ENCODE measurements at regions not wholly inside any gene's neighbourhood (a gene's known extent, or its start where the extent isn't known, plus 50 kb on each side); places are given as distances from the start of the nearest gene placed in this dataset.

DNA sequence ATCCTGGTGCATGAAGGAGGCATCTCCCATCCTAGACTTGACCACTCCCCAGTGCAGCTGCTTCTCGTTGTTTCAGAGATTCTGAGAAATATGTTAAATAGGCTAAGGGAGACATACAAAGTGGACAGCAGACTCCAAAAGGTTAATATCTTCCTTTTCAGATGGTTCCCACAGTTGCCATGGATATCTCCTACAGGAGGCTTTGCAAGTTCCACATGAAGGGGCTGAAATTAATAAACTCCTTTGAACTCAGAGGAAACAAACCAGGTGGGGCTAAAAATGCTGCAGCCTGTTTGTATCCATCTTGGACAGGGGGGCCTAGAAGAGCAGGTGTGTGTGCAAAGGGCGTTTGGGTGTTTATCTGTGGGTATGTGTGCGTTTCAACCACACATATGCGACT, 257.4 kb upstream of the XYLT1 start:
- no peak overlapping the region for H3K27ac ChIP-seq (ENCODE audit: low read length)
- H3K9me3 ChIP-seq (ENCODE audit: control insufficient read depth in 1 of 2, low read length in 2 of 2) = no peaks in the 10 kb centered on the region
- no peaks in the 10 kb centered on the region for H3K36me3 ChIP-seq (ENCODE audit: control insufficient read depth in 1 of 2, insufficient read depth in 2 of 2, low read length in 2 of 2)
- no peaks in the 10 kb centered on the region for H3K4me1 ChIP-seq (ENCODE audit: control insufficient read depth in 1 of 2, insufficient read depth in 2 of 2, low read length in 2 of 2)
- no peaks in the 10 kb centered on the region for H3K27me3 ChIP-seq (ENCODE audit: low read depth, low read length)
- no peak overlapping the region for H3K4me3 ChIP-seq (ENCODE audit: low read depth in 1 of 2, low read length in 2 of 2)

DNA sequence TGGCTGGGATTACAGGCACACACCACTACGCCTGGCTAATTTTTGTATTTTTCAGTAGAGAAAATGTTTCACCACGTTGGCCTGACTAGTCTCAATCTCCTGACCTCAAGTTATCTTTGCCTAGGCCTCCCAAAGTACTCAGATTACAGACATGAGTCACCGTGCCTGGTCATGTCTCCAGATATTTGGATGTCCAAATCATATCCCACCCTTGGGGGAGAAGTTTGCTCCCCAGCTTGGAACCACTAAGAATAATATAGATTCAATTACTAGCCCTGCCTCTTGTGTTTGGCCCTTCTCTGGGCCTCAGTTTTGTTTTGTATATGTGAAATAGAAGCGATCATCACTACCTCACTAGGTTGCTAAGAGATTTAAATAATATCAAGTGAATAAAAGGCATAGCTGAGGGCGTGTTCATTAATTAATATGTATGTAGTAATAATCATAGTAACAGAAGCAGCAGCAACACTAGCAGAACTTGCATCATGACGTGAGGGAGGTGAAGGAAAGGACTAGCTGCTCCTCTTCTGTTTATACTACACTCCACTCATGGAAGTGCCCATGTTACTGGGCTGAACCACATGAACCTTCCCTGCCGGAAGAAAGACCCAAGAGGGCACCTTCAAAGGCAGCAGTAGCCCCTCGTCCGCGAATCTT, 253.6 kb upstream of the XYLT1 start:
- no peak overlapping the region for H3K27ac ChIP-seq (ENCODE audit: low read length)
- H3K4me3 ChIP-seq (ENCODE audit: low read depth in 1 of 2, low read length in 2 of 2) = no peak overlapping the region
- no peaks in the 10 kb centered on the region for H3K36me3 ChIP-seq (ENCODE audit: control insufficient read depth in 1 of 2, insufficient read depth in 2 of 2, low read length in 2 of 2)
- no peaks in the 10 kb centered on the region for H3K4me1 ChIP-seq (ENCODE audit: control insufficient read depth in 1 of 2, insufficient read depth in 2 of 2, low read length in 2 of 2)
- H3K27me3 ChIP-seq (ENCODE audit: low read depth, low read length) = no peaks in the 10 kb centered on the region
- no peaks in the 10 kb centered on the region for H3K9me3 ChIP-seq (ENCODE audit: control insufficient read depth in 1 of 2, low read length in 2 of 2)

DNA sequence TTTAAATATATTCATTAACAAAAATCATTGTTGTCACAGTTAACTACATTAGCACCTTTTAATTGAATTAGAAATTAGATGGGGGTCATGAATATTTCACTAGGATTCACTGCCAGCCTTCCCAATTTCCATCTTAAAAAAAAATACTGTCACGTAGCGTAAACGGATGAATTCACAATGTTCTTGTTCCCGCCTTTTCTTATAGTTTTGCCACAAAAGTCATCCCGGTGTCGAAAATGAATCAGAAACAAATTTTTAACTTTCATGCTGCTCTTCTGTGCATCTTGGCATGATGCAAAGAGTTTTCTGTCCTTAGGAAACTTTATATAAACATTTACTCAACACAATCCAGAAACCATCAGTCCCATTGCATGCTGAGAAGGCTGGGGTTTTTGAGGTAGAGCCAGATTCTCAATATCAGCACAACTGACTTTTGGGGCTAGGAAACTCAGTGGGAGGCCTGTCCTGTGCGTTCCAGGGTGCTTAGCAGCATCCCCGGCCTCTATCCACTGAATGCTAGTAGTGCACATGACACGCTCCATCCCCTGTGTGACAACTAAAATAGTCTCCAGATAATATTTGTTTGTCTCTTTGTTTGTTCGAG, 252.9 kb upstream of the XYLT1 start:
- H3K4me1 ChIP-seq (ENCODE audit: control insufficient read depth in 1 of 2, insufficient read depth in 2 of 2, low read length in 2 of 2) = no peaks in the 10 kb centered on the region
- no peaks in the 10 kb centered on the region for H3K36me3 ChIP-seq (ENCODE audit: control insufficient read depth in 1 of 2, insufficient read depth in 2 of 2, low read length in 2 of 2)
- H3K9me3 ChIP-seq (ENCODE audit: control insufficient read depth in 1 of 2, low read length in 2 of 2) = no peaks in the 10 kb centered on the region
- no peaks in the 10 kb centered on the region for H3K27me3 ChIP-seq (ENCODE audit: low read depth, low read length)
- H3K27ac ChIP-seq (ENCODE audit: low read length) = no peak overlapping the region
- H3K4me3 ChIP-seq (ENCODE audit: low read depth in 1 of 2, low read length in 2 of 2) = no peak overlapping the region

DNA sequence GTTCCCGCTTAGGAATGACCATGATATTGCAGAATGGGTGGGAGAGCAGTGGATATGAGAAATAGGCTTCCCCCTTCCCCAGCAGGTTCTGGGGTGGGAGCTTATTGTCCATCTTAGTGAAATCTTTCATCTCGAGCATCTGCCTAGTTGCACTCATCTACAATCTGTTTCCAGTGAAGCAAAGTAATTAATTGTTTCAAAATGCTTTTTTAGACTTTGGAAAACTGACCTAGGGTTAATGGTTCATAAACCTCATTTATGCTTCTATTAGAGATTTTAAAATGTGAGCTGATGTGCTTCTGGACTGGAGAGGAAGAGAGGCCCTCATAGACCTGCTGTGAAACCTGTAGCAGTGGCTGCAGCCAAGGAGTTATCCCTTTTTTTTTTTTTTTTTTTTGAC, 247.7 kb upstream of the XYLT1 start:
- Histone ChIP-seq H3K36me3 (ENCODE audit: control insufficient read depth in 1 of 2, insufficient read depth in 2 of 2, low read length in 2 of 2) (no peaks in the 10 kb centered on the region), H3K4me1 (ENCODE audit: control insufficient read depth in 1 of 2, insufficient read depth in 2 of 2, low read length in 2 of 2) (no peaks in the 10 kb centered on the region), H3K27ac (ENCODE audit: low read length) (no peak overlapping the region), H3K4me3 (ENCODE audit: low read depth in 1 of 2, low read length in 2 of 2) (no peak overlapping the region), H3K9me3 (ENCODE audit: control insufficient read depth in 1 of 2, low read length in 2 of 2) (no peaks in the 10 kb centered on the region), H3K27me3 (ENCODE audit: low read depth, low read length) (no peaks in the 10 kb centered on the region)

DNA sequence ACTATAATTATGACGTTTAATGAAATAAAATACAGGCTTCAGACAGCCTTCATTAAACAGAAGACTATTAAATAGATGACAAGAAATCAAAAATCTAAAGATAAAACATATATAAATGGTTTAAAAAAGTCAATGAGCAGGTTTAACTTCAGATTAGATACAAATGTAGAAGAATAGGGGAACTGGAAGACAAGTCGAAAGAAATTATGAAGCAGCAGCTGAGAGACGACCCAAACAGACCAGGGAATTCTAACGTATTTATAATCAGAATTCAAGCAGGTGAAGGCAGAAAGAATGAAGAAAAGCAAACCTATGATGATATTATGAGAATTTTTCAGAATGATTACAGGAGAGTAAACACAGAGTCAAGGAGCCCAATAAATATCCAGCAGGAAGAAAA, 235.1 kb upstream of the XYLT1 start:
- no peaks in the 10 kb centered on the region for H3K27me3 ChIP-seq (ENCODE audit: low read depth, low read length)
- no peaks in the 10 kb centered on the region for H3K36me3 ChIP-seq (ENCODE audit: control insufficient read depth in 1 of 2, insufficient read depth in 2 of 2, low read length in 2 of 2)
- H3K4me1 ChIP-seq (ENCODE audit: control insufficient read depth in 1 of 2, insufficient read depth in 2 of 2, low read length in 2 of 2) = no peaks in the 10 kb centered on the region
- no peak overlapping the region for H3K27ac ChIP-seq (ENCODE audit: low read length)
- H3K4me3 ChIP-seq (ENCODE audit: low read depth in 1 of 2, low read length in 2 of 2) = no peak overlapping the region
- H3K9me3 ChIP-seq (ENCODE audit: control insufficient read depth in 1 of 2, low read length in 2 of 2) = no peaks in the 10 kb centered on the region

DNA sequence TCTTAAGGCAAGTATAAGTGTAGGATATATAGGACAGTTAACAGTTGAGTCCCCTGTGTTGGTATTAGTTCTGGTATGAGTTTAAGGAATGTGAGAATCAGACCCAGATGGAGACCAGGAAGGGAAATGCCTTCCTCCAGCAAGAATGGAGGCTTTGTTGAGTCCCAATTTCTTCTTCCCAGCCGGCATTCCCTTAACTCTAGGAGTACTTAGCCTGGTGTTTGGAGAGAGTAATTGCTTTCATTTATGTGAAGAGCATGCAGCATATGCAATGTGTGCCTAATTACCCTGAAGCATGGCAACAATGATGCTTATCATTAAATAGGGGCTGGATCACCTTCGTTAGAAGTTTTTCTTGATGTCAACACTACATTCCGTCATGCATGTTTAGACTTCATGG, 225.9 kb upstream of the XYLT1 start:
- no peak overlapping the region for H3K4me3 ChIP-seq (ENCODE audit: low read depth in 1 of 2, low read length in 2 of 2)
- no peaks in the 10 kb centered on the region for H3K4me1 ChIP-seq (ENCODE audit: control insufficient read depth in 1 of 2, insufficient read depth in 2 of 2, low read length in 2 of 2)
- no peaks in the 10 kb centered on the region for H3K9me3 ChIP-seq (ENCODE audit: control insufficient read depth in 1 of 2, low read length in 2 of 2)
- no peaks in the 10 kb centered on the region for H3K36me3 ChIP-seq (ENCODE audit: control insufficient read depth in 1 of 2, insufficient read depth in 2 of 2, low read length in 2 of 2)
- H3K27me3 ChIP-seq (ENCODE audit: low read depth, low read length) = no peaks in the 10 kb centered on the region
- no peak overlapping the region for H3K27ac ChIP-seq (ENCODE audit: low read length)

DNA sequence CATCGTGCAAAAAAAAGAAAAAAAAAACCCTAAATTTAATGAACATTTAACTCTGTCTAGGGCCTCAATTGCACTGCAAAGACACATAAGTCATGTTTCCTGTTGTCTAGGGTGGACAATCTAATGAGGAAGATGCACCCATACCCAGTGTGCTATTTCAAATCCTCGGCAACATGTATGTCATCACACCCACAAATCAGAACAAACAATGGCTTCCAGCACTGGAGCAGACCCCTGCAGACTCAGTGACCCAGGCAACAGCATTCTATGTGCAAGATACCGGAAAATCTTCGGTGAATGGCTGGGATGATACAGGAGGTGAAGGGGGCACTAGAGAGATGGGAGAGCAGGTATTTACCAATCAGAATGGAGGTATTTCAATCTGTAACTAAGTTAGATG, 221.7 kb upstream of the XYLT1 start:
- Histone ChIP-seq H3K27me3 (ENCODE audit: low read depth, low read length) (no peaks in the 10 kb centered on the region), H3K4me3 (ENCODE audit: low read depth in 1 of 2, low read length in 2 of 2) (no peak overlapping the region), H3K4me1 (ENCODE audit: control insufficient read depth in 1 of 2, insufficient read depth in 2 of 2, low read length in 2 of 2) (no peaks in the 10 kb centered on the region), H3K36me3 (ENCODE audit: control insufficient read depth in 1 of 2, insufficient read depth in 2 of 2, low read length in 2 of 2) (no peaks in the 10 kb centered on the region), H3K9me3 (ENCODE audit: control insufficient read depth in 1 of 2, low read length in 2 of 2) (no peaks in the 10 kb centered on the region), H3K27ac (ENCODE audit: low read length) (no peak overlapping the region)

DNA sequence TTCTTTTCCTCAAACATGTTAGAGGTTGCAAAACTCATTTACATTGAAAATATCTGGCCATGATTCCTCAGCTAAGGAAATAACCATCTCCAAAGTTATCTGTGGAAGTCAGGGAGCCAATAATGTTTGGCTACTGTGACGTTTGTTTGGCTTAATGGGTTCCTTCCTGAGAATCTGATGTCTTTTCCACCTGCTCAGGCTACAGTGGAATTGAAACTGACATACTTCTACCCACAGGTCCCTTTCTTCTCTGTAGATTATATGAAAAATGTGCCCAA, 221.1 kb upstream of the XYLT1 start:
- Histone ChIP-seq H3K9me3 (ENCODE audit: control insufficient read depth in 1 of 2, low read length in 2 of 2) (no peaks in the 10 kb centered on the region), H3K36me3 (ENCODE audit: control insufficient read depth in 1 of 2, insufficient read depth in 2 of 2, low read length in 2 of 2) (no peaks in the 10 kb centered on the region), H3K27me3 (ENCODE audit: low read depth, low read length) (no peaks in the 10 kb centered on the region), H3K4me3 (ENCODE audit: low read depth in 1 of 2, low read length in 2 of 2) (no peak overlapping the region), H3K4me1 (ENCODE audit: control insufficient read depth in 1 of 2, insufficient read depth in 2 of 2, low read length in 2 of 2) (no peaks in the 10 kb centered on the region), H3K27ac (ENCODE audit: low read length) (no peak overlapping the region)

DNA sequence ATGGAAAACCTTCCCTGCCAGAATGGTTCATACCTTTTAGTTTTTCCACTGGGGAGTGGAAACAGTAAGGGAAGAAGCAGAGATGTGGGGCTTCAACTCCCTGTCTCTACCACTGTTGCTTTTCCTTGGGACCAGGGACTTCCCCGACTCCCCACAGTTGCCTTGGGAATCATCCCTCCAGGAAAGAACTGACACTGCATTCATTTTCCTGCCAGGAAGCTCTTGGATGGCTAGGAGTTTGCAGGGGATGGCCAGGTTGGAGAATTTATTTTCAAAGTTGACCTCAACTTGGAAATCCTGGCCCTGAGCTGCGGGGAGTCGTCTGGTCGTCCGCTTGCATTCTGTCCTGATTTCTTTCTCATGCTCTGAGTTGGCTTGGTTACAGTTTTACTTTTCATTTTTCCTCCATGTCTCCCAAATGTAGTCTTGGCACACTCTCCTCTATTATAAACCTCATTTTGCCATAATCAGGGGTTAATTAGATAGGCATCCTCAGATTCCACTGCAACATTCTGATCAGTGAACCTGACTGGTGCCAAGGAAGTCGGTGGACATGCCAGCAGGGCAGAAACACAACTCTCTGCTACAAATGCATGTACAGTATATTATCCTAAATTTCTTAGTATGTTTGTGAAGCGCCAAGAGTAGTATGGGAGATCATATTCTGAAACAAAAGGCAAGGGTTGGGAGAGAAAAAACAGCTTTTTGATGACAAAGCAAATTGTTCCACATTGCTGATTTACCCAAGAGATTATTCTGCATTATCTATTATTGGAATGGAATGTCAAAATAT, 220.5 kb upstream of the XYLT1 start:
- Histone ChIP-seq H3K27ac (ENCODE audit: low read length) (no peak overlapping the region), H3K4me1 (ENCODE audit: control insufficient read depth in 1 of 2, insufficient read depth in 2 of 2, low read length in 2 of 2) (no peaks in the 10 kb centered on the region), H3K27me3 (ENCODE audit: low read depth, low read length) (no peaks in the 10 kb centered on the region), H3K9me3 (ENCODE audit: control insufficient read depth in 1 of 2, low read length in 2 of 2) (no peaks in the 10 kb centered on the region), H3K36me3 (ENCODE audit: control insufficient read depth in 1 of 2, insufficient read depth in 2 of 2, low read length in 2 of 2) (no peaks in the 10 kb centered on the region), H3K4me3 (ENCODE audit: low read depth in 1 of 2, low read length in 2 of 2) (no peak overlapping the region)

DNA sequence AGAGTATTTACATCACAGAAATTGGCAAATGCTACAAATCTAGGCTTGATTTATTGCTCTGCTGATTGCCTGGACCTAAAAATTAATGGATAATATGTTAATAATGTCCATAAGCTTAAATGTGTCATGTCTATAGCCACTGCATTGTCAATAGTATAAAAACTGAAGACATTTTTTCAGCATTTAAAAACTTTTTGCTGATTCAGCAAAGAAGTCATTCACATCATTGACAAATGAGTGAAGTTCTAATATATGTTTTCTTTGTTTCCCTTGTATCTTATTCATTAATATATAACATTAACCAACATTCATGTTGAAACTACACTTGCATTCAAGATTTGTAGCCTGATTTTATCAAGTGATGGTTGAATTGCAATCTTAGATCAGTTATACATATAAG, 214.7 kb upstream of the XYLT1 start:
- no peaks in the 10 kb centered on the region for H3K4me1 ChIP-seq (ENCODE audit: control insufficient read depth in 1 of 2, insufficient read depth in 2 of 2, low read length in 2 of 2)
- no peaks in the 10 kb centered on the region for H3K9me3 ChIP-seq (ENCODE audit: control insufficient read depth in 1 of 2, low read length in 2 of 2)
- no peak overlapping the region for H3K27ac ChIP-seq (ENCODE audit: low read length)
- H3K4me3 ChIP-seq (ENCODE audit: low read depth in 1 of 2, low read length in 2 of 2) = no peak overlapping the region
- H3K27me3 ChIP-seq (ENCODE audit: low read depth, low read length) = no peaks in the 10 kb centered on the region
- H3K36me3 ChIP-seq (ENCODE audit: control insufficient read depth in 1 of 2, insufficient read depth in 2 of 2, low read length in 2 of 2) = no peaks in the 10 kb centered on the region

DNA sequence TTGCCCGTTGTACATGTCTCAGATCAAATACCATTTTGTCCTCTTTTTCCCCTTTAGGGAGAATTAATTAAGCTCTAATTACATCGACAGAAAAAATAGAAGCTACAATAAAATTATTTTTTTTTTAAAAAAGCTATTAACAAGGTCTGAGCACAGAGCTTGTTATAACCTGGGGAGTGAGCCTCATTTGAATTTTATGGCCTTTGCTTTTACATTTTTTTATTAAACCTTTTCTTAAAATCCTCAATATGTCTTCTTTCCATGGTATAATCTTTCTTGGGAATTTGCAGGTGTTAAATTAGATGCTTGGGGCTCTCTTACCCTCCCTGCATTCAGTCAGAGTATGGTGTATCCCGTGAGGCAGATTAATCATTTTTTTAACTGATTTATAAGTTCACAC, 212.5 kb upstream of the XYLT1 start:
- no peaks in the 10 kb centered on the region for H3K9me3 ChIP-seq (ENCODE audit: control insufficient read depth in 1 of 2, low read length in 2 of 2)
- H3K27ac ChIP-seq (ENCODE audit: low read length) = no peak overlapping the region
- no peaks in the 10 kb centered on the region for H3K4me1 ChIP-seq (ENCODE audit: control insufficient read depth in 1 of 2, insufficient read depth in 2 of 2, low read length in 2 of 2)
- no peaks in the 10 kb centered on the region for H3K36me3 ChIP-seq (ENCODE audit: control insufficient read depth in 1 of 2, insufficient read depth in 2 of 2, low read length in 2 of 2)
- H3K4me3 ChIP-seq (ENCODE audit: low read depth in 1 of 2, low read length in 2 of 2) = no peak overlapping the region
- no peaks in the 10 kb centered on the region for H3K27me3 ChIP-seq (ENCODE audit: low read depth, low read length)

DNA sequence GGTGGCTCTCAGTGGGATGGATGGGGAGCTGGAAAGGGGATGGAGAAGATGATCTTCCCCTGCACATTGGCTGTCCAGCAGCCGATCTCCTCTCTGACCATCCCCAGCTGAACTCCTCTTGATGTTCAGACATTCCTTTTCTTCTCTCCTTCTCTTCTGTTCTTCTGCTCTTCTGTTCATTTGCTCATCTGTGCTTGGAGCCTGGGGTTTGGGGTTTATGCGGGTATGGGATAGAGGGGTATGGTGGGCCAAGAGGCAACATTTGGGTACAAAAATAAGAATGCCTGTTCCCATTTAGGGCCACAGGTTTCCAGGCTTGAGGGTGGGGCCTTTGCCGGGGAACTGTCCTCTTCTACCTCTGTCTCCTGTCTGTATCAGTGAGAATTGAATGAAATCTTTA, 205.4 kb upstream of the XYLT1 start:
- H3K27me3 ChIP-seq (ENCODE audit: low read depth, low read length) = no peaks in the 10 kb centered on the region
- H3K9me3 ChIP-seq (ENCODE audit: control insufficient read depth in 1 of 2, low read length in 2 of 2) = no peaks in the 10 kb centered on the region
- H3K4me1 ChIP-seq (ENCODE audit: control insufficient read depth in 1 of 2, insufficient read depth in 2 of 2, low read length in 2 of 2) = no peaks in the 10 kb centered on the region
- no peak overlapping the region for H3K4me3 ChIP-seq (ENCODE audit: low read depth in 1 of 2, low read length in 2 of 2)
- no peak overlapping the region for H3K27ac ChIP-seq (ENCODE audit: low read length)
- no peaks in the 10 kb centered on the region for H3K36me3 ChIP-seq (ENCODE audit: control insufficient read depth in 1 of 2, insufficient read depth in 2 of 2, low read length in 2 of 2)
